ENCODE measurements at regions not wholly inside any gene's neighbourhood (a gene's known extent, or its start where the extent isn't known, plus 50 kb on each side); places are given as distances from the start of the nearest gene placed in this dataset.

DNA sequence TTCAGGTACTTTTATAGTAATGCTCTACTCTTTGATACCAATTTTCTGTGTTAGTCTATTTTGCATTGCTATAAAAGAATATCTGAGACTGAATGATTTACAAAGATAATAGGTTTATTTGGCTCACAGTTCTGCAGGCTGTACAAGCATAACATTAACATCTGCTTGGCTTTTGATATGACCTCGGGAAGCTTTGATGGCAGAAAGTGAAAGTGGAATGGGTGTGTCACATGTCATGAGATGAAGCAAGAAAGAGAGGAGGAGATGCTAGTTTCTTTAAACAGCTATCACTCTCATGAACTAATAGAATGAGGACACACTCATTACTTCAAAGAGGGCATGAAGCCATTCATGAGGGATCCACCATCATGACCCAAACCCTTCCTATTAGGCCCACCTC is 270.9 kb upstream of the IL12B start:
- TF ChIP-seq POLR2A (IDR thresholded peaks at IDR 0.05; ENCODE audit: low read depth, low read length) (no peak), POLR2AphosphoS5 (IDR thresholded peaks at IDR 0.05; ENCODE audit: insufficient read depth, low read depth, low read length) (no peak), EZH2 (IDR thresholded peaks at IDR 0.05; ENCODE audit: borderline replicate concordance, low read depth, low read length, severe bottlenecking) (no peak)
- TF ChIP-seq, protein P1, sequence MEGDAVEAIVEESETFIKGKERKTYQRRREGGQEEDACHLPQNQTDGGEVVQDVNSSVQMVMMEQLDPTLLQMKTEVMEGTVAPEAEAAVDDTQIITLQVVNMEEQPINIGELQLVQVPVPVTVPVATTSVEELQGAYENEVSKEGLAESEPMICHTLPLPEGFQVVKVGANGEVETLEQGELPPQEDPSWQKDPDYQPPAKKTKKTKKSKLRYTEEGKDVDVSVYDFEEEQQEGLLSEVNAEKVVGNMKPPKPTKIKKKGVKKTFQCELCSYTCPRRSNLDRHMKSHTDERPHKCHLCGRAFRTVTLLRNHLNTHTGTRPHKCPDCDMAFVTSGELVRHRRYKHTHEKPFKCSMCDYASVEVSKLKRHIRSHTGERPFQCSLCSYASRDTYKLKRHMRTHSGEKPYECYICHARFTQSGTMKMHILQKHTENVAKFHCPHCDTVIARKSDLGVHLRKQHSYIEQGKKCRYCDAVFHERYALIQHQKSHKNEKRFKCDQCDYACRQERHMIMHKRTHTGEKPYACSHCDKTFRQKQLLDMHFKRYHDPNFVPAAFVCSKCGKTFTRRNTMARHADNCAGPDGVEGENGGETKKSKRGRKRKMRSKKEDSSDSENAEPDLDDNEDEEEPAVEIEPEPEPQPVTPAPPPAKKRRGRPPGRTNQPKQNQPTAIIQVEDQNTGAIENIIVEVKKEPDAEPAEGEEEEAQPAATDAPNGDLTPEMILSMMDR (IDR thresholded peaks at IDR 0.05; ENCODE audit: extremely low read depth in 1 of 2, insufficient read depth in 1 of 2, low read depth in 1 of 2, low read length in 2 of 2), result no peak
